CD4-positive, alpha-beta T cell treated with Interferon alpha-2 for 1 hour (primary cell): ENCODE measurements at regions not wholly inside any gene's neighbourhood (a gene's known extent, or its start where the extent isn't known, plus 50 kb on each side); places are given as distances from the start of the nearest gene placed in this dataset.
A peak's percentile ranks its signal among the peaks of the same experiment; 100 is the strongest.

ENCODE experiments used
- DNase-seq, 2 donors: peaks; one replicate each; pipeline ENCODE4 v3.0.0-alpha.2; 2020 to 2022

- DNase-seq: no peak
These were observed 137.4 kb upstream of the DMAC1 start for GRCh38 chr9:7936996-7937395.

GRCh38 chr9:7936163-7936562 is 136.6 kb upstream of the DMAC1 start:
- DNase-seq: no peak

DNA sequence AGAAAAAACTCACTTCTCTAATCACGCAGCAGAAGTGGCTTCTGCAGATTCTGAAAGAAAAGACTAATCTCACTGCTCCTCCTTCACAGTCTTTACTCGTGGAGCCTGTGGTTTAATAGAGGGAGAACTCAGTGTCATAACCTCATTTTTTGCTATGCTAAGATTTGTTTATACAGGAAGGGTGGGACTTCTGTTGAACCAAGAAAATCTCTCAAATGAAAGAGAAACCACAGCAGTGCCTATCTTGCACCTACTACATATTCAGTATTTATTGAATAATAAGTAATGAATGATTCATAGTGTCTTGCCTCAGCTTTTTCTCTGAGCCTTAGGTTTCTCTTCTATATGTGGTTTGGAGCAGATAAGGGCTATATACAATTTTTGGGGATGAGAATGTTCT is 136.1 kb upstream of the DMAC1 start:
- DNase-seq: peak; percentile 3 to 71

DNA sequence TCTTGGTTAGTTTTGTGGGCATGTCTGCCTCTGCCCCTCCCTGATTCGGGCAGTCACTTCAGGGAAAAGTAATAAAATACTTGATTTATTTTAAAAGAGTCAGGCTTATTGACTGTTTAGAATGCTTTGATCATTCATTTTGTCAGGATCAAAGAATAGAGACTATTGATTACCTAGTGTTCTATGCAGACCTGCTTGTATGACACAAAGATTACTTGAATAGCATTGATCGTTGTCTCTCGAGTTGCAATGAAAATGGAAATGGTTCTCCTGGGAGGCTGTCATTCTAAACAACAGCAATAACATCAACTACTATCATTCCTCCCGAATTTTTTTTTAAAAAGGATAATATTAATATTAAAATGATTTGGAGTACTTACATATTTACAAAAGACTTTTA is 133.2 kb upstream of the DMAC1 start:
- no peak for DNase-seq

DNA sequence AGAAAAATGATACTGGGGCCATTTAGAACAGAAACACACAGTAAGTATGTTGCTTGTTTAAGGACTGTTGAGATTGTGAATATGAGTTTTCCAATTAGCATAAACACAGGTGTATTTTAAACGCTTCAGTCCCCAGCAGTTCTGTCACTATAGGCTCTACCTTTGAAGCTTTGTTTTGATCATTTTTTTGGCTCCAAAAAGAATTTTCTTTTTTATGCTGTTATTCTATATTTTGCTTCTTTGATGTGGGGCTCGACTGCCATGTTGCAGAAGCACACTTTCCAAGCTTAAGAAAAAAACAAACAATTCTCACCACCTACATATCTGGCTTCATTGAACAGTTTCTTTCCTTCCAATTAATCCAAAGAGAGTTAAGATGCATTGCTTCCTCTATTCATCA is 131.0 kb upstream of the DMAC1 start:
- DNase-seq: no peak

DNA sequence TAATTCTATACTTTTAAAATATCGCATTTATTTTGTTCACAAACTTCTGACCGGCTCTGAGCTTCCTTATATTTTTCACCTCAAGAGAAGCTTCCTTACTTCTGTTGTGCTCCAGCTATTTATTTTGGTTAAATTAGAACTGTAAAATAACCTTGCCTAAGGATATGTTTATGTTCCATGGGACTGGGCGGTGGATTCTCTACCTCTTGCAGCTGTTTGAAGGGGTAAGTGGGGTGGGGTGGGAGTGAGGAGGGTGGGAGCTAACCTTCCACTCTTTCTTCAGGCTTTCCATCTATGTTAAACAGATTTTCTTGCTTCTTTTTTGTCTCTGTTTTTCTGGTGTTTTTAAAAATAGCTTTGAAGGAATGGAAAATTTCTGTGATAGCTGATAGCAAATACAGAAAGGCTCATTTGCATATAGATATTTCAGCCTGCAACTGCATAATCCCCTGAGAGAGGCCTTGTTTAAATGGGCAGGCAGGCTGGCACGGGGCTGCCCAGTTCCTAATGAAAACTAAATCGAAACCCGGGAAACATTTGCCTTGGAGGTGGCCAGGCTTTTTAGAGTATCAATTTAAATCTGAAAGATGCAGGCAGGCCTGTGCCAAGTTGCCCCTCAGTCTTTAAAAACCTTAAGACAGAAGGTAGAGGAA is 122.1 kb upstream of the DMAC1 start:
- DNase-seq: no peak

DNA sequence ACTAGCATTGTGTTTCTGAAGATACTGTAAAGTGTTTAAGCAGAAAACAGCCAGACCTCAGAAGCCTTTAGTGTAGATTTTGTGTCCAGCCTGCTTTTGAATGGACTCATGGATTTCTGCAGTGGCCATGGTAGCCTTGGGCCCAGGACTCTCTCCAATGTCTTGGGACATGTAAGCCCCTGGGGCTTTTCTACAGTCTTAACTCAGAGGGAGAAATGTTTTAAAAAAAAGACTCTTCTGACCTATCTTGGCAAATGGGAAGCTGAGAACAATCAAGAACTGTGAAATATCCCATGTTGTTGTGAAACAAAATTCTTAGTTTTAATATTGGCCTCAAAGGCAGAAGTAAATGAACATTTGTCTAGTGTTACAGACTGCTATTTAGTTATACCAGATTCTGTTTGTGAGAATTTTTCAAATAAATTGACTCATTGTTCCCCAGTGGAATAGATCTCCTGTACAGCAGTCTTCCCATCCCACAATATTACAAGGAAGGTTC is 112.5 kb upstream of the DMAC1 start:
- no peak for DNase-seq

- no peak for DNase-seq
These were observed 110.9 kb upstream of the DMAC1 start for GRCh38 chr9:7910426-7911020.

DNA sequence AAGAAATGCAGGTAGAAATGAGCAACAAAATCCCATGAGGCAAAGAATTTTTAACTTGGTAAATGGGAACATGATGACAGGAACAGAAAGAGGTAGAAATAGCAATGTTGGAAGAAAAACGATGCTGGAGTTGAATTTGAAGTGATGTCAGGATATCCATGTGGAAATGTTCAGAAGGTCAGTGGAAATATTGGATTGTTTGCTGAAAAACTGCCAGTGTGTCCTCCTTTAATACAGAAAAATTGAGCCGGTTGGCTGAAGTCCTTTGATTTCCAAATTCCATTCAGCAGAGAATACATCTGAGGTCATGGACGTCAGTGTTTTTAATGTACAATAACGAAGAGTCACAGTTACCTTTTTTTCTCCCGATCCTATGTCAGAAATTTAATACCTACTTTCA is 110.0 kb upstream of the DMAC1 start:
- DNase-seq: no peak

DNA sequence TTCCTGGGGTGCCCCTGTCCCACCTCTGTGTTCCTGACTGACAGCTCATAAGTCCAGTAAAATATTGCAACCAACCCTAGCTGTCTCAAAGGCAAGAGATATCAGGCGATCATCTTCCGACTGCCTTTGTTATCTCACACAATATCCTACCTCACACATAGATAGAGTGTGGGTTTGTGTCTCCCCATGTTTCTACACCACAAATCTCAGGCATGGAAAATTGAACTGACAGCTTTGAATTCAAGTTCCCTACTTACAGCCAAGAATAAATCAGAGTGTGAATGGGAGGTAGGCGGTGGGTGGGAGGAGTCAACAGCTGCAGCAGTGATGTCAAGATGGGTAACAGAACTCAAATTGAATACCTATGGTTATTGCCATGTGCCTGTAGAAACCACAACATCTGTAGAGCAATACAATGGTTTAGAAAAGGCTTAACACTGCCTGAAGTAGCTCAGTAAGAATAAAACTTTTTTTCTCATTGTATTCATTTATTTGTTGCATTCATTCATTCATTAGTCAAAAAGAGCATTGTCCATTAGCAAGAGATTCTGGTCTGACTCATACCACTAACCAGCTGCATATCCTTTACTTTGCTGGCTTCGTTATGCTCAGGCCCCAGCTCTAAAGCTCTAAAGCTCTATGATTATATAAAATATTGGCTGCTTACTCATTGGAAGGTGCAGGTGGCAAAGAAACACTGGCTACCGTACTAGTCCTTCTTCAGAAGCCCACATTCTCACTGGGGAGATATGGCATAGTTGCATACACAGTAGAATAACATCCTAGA is 108.2 kb upstream of the DMAC1 start:
- DNase-seq: no peak

GRCh38 chr9:7906783-7907550 is 107.4 kb upstream of the DMAC1 start:
- DNase-seq: no peak

DNA sequence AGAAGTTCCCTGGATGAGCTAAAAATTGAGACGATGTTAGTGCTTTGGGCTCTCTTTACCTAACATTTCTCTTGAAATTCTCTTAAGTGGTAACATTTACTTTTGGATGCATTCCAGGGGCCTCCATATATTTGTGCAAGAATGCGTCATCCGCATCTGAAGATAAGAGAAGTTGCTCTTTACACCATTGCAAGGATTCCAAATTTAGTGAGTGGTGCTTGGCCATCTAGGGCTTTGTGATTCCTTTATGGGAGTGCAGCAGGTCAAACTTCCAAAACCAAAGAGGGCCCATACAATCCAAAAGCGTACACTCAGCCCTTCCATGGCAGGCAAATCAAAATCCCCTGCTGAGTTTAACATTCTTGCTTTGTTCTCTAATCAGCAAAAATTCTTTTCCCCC is 102.0 kb upstream of the DMAC1 start:
- DNase-seq: no peak

DNA sequence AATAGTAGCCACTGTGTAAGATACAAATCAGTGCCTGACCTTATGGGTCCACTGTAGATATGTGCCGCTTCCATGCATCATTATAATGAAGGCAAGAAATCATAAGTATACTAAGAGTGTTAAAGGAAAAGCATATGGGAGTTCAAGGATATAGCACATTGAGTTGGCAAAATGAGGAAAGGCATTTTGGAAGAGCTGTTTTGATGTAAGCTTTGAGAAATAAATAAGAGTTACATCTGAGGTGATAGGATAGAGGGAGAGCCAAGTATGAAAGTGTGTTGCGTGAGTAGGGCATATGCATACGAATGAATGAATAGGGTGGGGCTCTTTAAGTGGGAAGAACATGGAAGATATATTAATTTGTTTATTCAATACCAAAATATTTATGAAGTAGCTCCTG is 101.0 kb upstream of the DMAC1 start:
- no peak for DNase-seq

DNA sequence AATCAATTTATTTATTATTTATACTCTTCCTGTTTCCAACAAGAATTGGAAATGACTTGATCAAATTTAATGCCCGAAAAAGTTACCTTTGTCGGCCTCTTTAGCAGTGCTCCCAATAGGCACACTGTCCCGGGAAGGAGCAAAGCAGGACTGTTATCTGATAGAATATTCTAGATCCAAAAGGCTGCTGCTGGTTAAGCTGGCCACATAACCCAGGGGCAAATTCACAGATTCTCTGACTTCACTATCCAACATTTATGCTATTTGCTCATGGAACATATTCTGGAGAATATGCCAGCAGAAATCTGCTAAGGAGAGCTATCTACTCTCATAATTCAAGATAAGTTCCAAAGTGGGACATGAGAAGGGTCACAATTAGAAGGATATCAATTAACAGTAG is 100.2 kb upstream of the DMAC1 start:
- DNase-seq: no peak

- DNase-seq: no peak
These were observed 94.7 kb upstream of the DMAC1 start for GRCh38 chr9:7894231-7894630.

GRCh38 chr9:7892975-7893374 is 93.4 kb upstream of the DMAC1 start:
- no peak for DNase-seq

GRCh38 chr9:7879551-7880245 is 80.1 kb upstream of the DMAC1 start:
- peak in 1 of 2 donors; percentile 6 for DNase-seq

- DNase-seq: no peak
These were observed 72.6 kb upstream of the DMAC1 start for GRCh38 chr9:7871977-7872730.

DNA sequence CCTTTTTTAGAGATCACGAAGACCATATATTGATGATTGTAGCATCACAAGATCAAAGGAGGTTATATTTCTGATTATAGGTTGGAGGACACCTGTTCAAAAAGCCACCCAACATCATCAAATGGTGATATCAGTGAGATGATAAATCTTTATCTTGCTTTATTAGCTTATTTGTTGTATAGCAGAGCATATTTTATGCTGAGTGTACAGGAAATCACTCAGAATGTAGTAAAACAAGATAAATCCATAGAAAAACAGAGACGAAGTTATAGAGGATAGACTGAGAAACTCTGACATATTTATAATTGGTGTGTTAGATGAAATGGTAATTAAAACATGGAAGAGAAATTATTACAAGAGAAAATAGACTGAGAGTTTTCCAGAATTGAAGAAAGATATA is 69.8 kb upstream of the DMAC1 start:
- no peak for DNase-seq

DNA sequence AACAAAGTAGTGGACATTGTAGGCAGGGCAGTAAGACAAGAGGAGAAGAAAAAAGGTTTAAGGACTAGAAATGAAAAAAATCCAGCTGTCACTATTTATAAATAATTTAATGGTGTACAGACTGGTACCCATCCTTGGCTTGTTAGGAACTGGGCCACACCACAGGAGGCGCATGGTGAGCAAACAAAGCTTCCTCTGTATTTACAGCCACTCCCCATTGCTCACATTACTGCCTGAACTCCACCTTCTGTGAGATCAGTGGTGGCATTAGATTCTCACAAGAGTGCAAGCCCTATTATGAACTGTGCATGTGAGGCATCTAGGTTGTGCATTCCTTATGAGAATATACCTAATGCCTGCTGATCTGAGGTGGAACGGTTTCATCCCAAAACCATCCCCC is 62.6 kb upstream of the DMAC1 start:
- no peak for DNase-seq

GRCh38 chr9:7861086-7861485 is 61.5 kb upstream of the DMAC1 start:
- DNase-seq: no peak

DNA sequence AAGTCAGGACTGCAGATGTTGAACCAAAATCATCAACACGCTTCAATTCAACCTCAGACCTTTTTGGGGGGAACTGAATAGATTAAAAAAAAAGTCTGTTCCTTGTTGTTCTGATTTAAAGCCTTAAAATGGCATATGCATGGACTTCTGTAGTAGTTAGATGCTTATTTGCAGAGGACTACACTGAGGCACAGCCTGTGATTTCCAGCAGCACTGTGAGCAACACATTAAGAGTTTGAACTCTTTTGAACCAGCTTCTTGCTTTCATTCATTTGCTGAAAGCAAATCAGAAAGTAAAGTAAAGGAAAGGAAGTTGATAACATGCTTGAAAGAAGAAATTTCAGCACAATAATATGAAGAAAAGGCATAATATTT is 60.7 kb upstream of the DMAC1 start:
- DNase-seq: no peak
